CD4-positive, alpha-beta T cell treated with Interleukin-2 at 100 ng/mL for 4 hours (primary cell): ENCODE measurements at regions not wholly inside any gene's neighbourhood (a gene's known extent, or its start where the extent isn't known, plus 50 kb on each side); places are given as distances from the start of the nearest gene placed in this dataset.

ENCODE experiments used
- DNase-seq: peaks from one replicate; pipeline ENCODE4 v3.0.0-alpha.2; 2020; ENCODE audit warnings: low spot score

GRCh38 chr1:88003255-88003654 is 674.6 kb downstream of the LMO4 start:
- DNase-seq, result no peak

GRCh38 chr1:88009916-88010315 is 674.2 kb upstream of the PKN2 start:
- DNase-seq, result no peak

GRCh38 chr1:88013485-88013884 is 670.6 kb upstream of the PKN2 start:
- DNase-seq, result no peak

GRCh38 chr1:88014131-88014530 is 669.9 kb upstream of the PKN2 start:
- no peak for DNase-seq

- DNase-seq, result no peak
Observed at GRCh38 chr1:88016947-88017346, 667.1 kb upstream of the PKN2 start.

GRCh38 chr1:88021529-88021928 is 662.5 kb upstream of the PKN2 start:
- DNase-seq, result no peak

GRCh38 chr1:88022516-88022915 is 661.6 kb upstream of the PKN2 start:
- DNase-seq, result no peak

- no peak for DNase-seq
Observed at GRCh38 chr1:88029142-88029541, 654.9 kb upstream of the PKN2 start.

GRCh38 chr1:88029899-88030298 is 654.2 kb upstream of the PKN2 start:
- no peak for DNase-seq

- DNase-seq, result no peak
Observed at GRCh38 chr1:88035578-88035977, 648.5 kb upstream of the PKN2 start.

- no peak for DNase-seq
Observed at GRCh38 chr1:88036345-88037014, 647.6 kb upstream of the PKN2 start.

GRCh38 chr1:88039240-88039639 is 644.8 kb upstream of the PKN2 start:
- DNase-seq, result no peak

GRCh38 chr1:88043834-88044233 is 640.2 kb upstream of the PKN2 start:
- no peak for DNase-seq

GRCh38 chr1:88052167-88052566 is 631.9 kb upstream of the PKN2 start:
- DNase-seq, result no peak

GRCh38 chr1:88053065-88053464 is 631.0 kb upstream of the PKN2 start:
- no peak for DNase-seq

- no peak for DNase-seq
Observed at GRCh38 chr1:88056881-88057280, 627.2 kb upstream of the PKN2 start.

- DNase-seq, result no peak
Observed at GRCh38 chr1:88058205-88058604, 625.9 kb upstream of the PKN2 start.

GRCh38 chr1:88060112-88060673 is 623.9 kb upstream of the PKN2 start:
- DNase-seq, result no peak

- no peak for DNase-seq
Observed at GRCh38 chr1:88060750-88061491, 623.2 kb upstream of the PKN2 start.

GRCh38 chr1:88061492-88062177 is 622.4 kb upstream of the PKN2 start:
- DNase-seq, result no peak

GRCh38 chr1:88062650-88063153 is 621.4 kb upstream of the PKN2 start:
- no peak for DNase-seq

- no peak for DNase-seq
Observed at GRCh38 chr1:88063605-88064004, 620.5 kb upstream of the PKN2 start.
